HepG2 (cell line): ENCODE measurements at regions not wholly inside any gene's neighbourhood (a gene's known extent, or its start where the extent isn't known, plus 50 kb on each side); places are given as distances from the start of the nearest gene placed in this dataset.
A peak's percentile ranks its signal among the peaks of the same experiment; 100 is the strongest.

Experiments
- ATAC-seq: fragments of 200-7000 bp; cut with Tn5 transposase; 3 replicates; pipeline ENCODE4 v1.9.1; 2020; ENCODE audit warnings: mild to moderate bottlenecking, moderate library complexity
- BruUV-seq: library from RNA; stranded (reverse); fragments of 400-500 nt; replicated peaks from 2 replicates; lab custom pipeline; 2021; lab: Mats Ljungman, UMichigan
- CTCF ChIA-PET: fragments of 300-600 bp; formaldehyde crosslinking; extraction: SDS; loops from one replicate; lab custom pipeline; 2021; ENCODE audit warnings: low total read pairs, inconsistent platforms, low intra/inter-chr PET ratio; lab: Yijun Ruan, JAX
- POLR2A ChIA-PET: fragments of 350-600 bp; sonication (Branson Sonifier 250); formaldehyde crosslinking; loops from one replicate; lab custom pipeline; 2020; ENCODE audit warnings: antibody characterized with exemption, inconsistent platforms; lab: Yijun Ruan, JAX
- DNase-seq: peaks from one replicate; pipeline ENCODE4 v3.0.0-alpha.2; 2015; ENCODE audit warnings: low spot score
- FAIRE-seq: peaks from 3 replicates; lab custom pipeline; 2011; peaks lifted over from hg19 to GRCh38; lab: Jason Lieb, UNC
- H2AFZ ChIP-seq: one replicate; pipeline ENCODE4 v1.6.1; 2011; ENCODE audit warnings: low read length, inconsistent platforms
- H3K27ac ChIP-seq: fragments of 300-600 bp; 3 replicates; pipeline ENCODE4 v1.8.0; 2011; ENCODE audit warnings: mixed run types, mild to moderate bottlenecking, mixed read lengths, low read length, inconsistent platforms; ENCODE audit not compliant: insufficient read depth; ENCODE audit errors: extremely low read length
- H3K27me3 ChIP-seq, 2 experiments: fragments of 200-600 bp in 1 of 2; 2 replicates in 1 of 2; 3 replicates in 1 of 2; pipeline versions ENCODE4 v1.6.0 to v1.8.0; 2011; ENCODE audit warnings: low read length in 2 of 2, mild to moderate bottlenecking in 2 of 2, moderate library complexity in 2 of 2, inconsistent platforms in 1 of 2; ENCODE audit not compliant: insufficient read depth in 2 of 2, control insufficient read depth in 1 of 2
- H3K36me3 ChIP-seq, 2 experiments: fragments of 200-600 bp in 1 of 2; replicated peaks in 1 of 2; 2 replicates in 1 of 2; 3 replicates in 1 of 2; pipeline versions ENCODE4 v1.5.1 to v1.8.0; 2011; ENCODE audit warnings: low read length in 2 of 2, inconsistent platforms in 1 of 2; ENCODE audit not compliant: insufficient read depth in 2 of 2, control insufficient read depth in 1 of 2
- H3K4me1 ChIP-seq: 2 replicates; pipeline ENCODE4 v1.5.1; 2012; ENCODE audit warnings: low read length, inconsistent platforms; ENCODE audit not compliant: insufficient read depth
- H3K4me2 ChIP-seq: 2 replicates; pipeline ENCODE4 v1.6.0; 2011; ENCODE audit warnings: low read depth, low read length, inconsistent platforms
- H3K4me3 ChIP-seq, 3 experiments: fragments of 200-600 bp in 1 of 3; sonication (generic), shearing (Covaris generic) in 1 of 3; replicated peaks in 1 of 3; 2 replicates each; pipeline ENCODE4 v1.5.1; 2011 to 2016; ENCODE audit warnings: low read length in 3 of 3, inconsistent platforms in 2 of 3, low read depth in 2 of 3, mild to moderate bottlenecking in 2 of 3, control low read depth in 1 of 3, mixed read lengths in 1 of 3; ENCODE audit not compliant: insufficient read depth in 1 of 3
- H3K79me2 ChIP-seq: one replicate; pipeline ENCODE4 v1.6.1; 2011; ENCODE audit warnings: low read length, inconsistent platforms; ENCODE audit not compliant: insufficient read depth
- H3K9ac ChIP-seq: 2 replicates; pipeline ENCODE4 v1.6.0; 2011; ENCODE audit warnings: mild to moderate bottlenecking, low read depth, low read length, inconsistent platforms; ENCODE audit not compliant: insufficient read depth
- H3K9me3 ChIP-seq: 2 replicates; pipeline ENCODE4 v1.5.1; 2012; ENCODE audit warnings: mild to moderate bottlenecking, low read length
- H4K20me1 ChIP-seq: 2 replicates; pipeline ENCODE4 v1.6.0; 2011; ENCODE audit warnings: inconsistent platforms, mild to moderate bottlenecking, low read length, moderate library complexity; ENCODE audit not compliant: insufficient read depth
- CEBPB ChIP-seq: IDR thresholded peaks from 2 replicates; pipeline ENCODE4 v1.6.1; 2011; ENCODE audit warnings: low read depth, low read length, improper control_type of control experiment, borderline replicate concordance
- GATAD2A ChIP-seq: IDR thresholded peaks from 2 replicates; pipeline ENCODE4 v1.6.1; 2016
- LCORL ChIP-seq, 2 experiments: fragments of 450-650 bp in 1 of 2; sonication (generic) in 1 of 2; formaldehyde crosslinking in 1 of 2; IDR thresholded peaks; 2 replicates each; pipeline versions ENCODE4 v1.5.0 to v1.6.1; 2017 to 2020; ENCODE audit warnings: antibody characterized with exemption in 1 of 2, missing genetic modification reagents in 1 of 2
- MIER2 ChIP-seq: IDR thresholded peaks from 2 replicates; pipeline ENCODE4 v1.6.1; 2016; ENCODE audit warnings: missing biosample characterization, missing genetic modification reagents
- SETDB1 ChIP-seq: sonication (generic); formaldehyde crosslinking; IDR thresholded peaks from 2 replicates; pipeline ENCODE4 v1.5.1; 2020; ENCODE audit warnings: missing genetic modification reagents, mild to moderate bottlenecking, borderline replicate concordance
- YEATS2 ChIP-seq: sonication (generic); formaldehyde crosslinking; IDR thresholded peaks from 2 replicates; pipeline ENCODE4 v1.4.0; 2020; ENCODE audit warnings: missing genetic modification reagents, borderline replicate concordance
- ZBTB8A ChIP-seq: sonication (generic); formaldehyde crosslinking; IDR thresholded peaks from 2 replicates; pipeline ENCODE4 v1.4.0; 2020; ENCODE audit warnings: mild to moderate bottlenecking, low read depth, missing genetic modification reagents, borderline replicate concordance
- WGBS: methylation state at CpG from one replicate; pipeline ENCODE4 v1.1.6; 2017; ENCODE audit warnings: low lambda C conversion rate; 5-methylcytosine and 5-hydroxymethylcytosine counted together
- in situ Hi-C: cut with HindIII; loops from 2 replicates; pipeline ENCODE4 v1.10.0; 2017; ENCODE audit warnings: low pct_unique_long_range_greater_than_20kb; ENCODE audit not compliant: extremely low pct_ligation_motif_present
- intact Hi-C: fragments of 100-400 bp; cut with micrococcal nuclease; formaldehyde crosslinking; loops from one replicate; pipeline ENCODE4 v1.10.0; 2022; ENCODE audit not compliant: unreplicated experiment
- TF ChIP-seq, protein P1 (sequence below): sonication (generic); formaldehyde crosslinking; IDR thresholded peaks from 2 replicates; pipeline ENCODE4 v1.5.0; 2020; ENCODE audit warnings: missing genetic modification reagents

GRCh38 chr2:7468955-7469354, 551.7 kb downstream of the RNF144A start (continued):
- TF ChIP-seq LCORL (IDR thresholded peaks at IDR 0.05) (no peak), LCORL (CRISPR knock-in tag; IDR thresholded peaks at IDR 0.05) (no peak), ZBTB8A (CRISPR knock-in tag) (no peak), MIER2 (no peak), YEATS2 (CRISPR knock-in tag) (no peak), GATAD2A (CRISPR knock-in tag) (no peak)
- TF ChIP-seq, protein P1, sequence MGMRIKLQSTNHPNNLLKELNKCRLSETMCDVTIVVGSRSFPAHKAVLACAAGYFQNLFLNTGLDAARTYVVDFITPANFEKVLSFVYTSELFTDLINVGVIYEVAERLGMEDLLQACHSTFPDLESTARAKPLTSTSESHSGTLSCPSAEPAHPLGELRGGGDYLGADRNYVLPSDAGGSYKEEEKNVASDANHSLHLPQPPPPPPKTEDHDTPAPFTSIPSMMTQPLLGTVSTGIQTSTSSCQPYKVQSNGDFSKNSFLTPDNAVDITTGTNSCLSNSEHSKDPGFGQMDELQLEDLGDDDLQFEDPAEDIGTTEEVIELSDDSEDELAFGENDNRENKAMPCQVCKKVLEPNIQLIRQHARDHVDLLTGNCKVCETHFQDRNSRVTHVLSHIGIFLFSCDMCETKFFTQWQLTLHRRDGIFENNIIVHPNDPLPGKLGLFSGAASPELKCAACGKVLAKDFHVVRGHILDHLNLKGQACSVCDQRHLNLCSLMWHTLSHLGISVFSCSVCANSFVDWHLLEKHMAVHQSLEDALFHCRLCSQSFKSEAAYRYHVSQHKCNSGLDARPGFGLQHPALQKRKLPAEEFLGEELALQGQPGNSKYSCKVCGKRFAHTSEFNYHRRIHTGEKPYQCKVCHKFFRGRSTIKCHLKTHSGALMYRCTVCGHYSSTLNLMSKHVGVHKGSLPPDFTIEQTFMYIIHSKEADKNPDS (CRISPR knock-in tag) = no peak

GRCh38 chr2:7471185-7471584, 554.0 kb downstream of the RNF144A start:
- Histone ChIP-seq H3K9me3 (no peaks in the 10 kb centered on the region), H3K9ac (no peak overlapping the region), H2AFZ (no peak overlapping the region), H3K4me2 (no peak overlapping the region), H3K79me2 (no peaks in the 10 kb centered on the region), H3K27ac (no peak overlapping the region), H4K20me1 (no peaks in the 10 kb centered on the region), H3K4me1 (no peaks in the 10 kb centered on the region), H3K4me3 (no peak overlapping the region), H3K27me3 (no peaks in the 10 kb centered on the region), H3K36me3 (no peaks in the 10 kb centered on the region)
- CTCF ChIA-PET = no interaction called here
- WGBS = 38% methylated on average over 2 of the region's 2 CpGs
- DNase-seq = no peak
- intact Hi-C loops = no loop called here
- no TSS peak for BruUV-seq
- TF ChIP-seq CEBPB (peak; percentile 73), SETDB1 (CRISPR knock-in tag) (no peak)
- POLR2A ChIA-PET = no interaction called here
- FAIRE-seq = no peak
- ATAC-seq = no peak
- in situ Hi-C loops = no loop called here
